Progenitor cell of endocrine pancreas (in vitro differentiated cells): ENCODE measurements at regions not wholly inside any gene's neighbourhood (a gene's known extent, or its start where the extent isn't known, plus 50 kb on each side); places are given as distances from the start of the nearest gene placed in this dataset.

Experiments
- DNase-seq: peaks from one replicate; pipeline ENCODE4 v3.0.0; 2021; ENCODE audit warnings: low spot score; ENCODE audit not compliant: unreplicated experiment
- H3K27ac Mint-ChIP-seq: 2 replicates; pipeline ENCODE4 v1.8.0; 2021; ENCODE audit warnings: mild to moderate bottlenecking, moderate library complexity, mixed read lengths
- H3K27me3 Mint-ChIP-seq: 2 replicates; pipeline ENCODE4 v1.8.0; 2021; ENCODE audit warnings: mixed read lengths
- H3K36me3 Mint-ChIP-seq: 2 replicates; pipeline ENCODE4 v1.8.0; 2022; ENCODE audit warnings: mixed read lengths; ENCODE audit not compliant: insufficient read depth
- H3K4me1 Mint-ChIP-seq: 2 replicates; pipeline ENCODE4 v1.8.0; 2021; ENCODE audit warnings: low read depth, mixed read lengths
- H3K4me3 Mint-ChIP-seq: 2 replicates; pipeline ENCODE4 v1.8.0; 2021; ENCODE audit warnings: low read depth, mild to moderate bottlenecking, moderate library complexity, mixed read lengths
- H3K9me3 Mint-ChIP-seq: 2 replicates; pipeline ENCODE4 v1.8.0; 2021; ENCODE audit warnings: low read depth, mixed read lengths
- CTCF ChIP-seq: fragments of 200-600 bp; sonication (generic); IDR thresholded peaks from one replicate; pipeline ENCODE4 v1.5.0; 2021; ENCODE audit warnings: antibody characterized with exemption, mild to moderate bottlenecking; ENCODE audit not compliant: unreplicated experiment

- H3K4me1 Mint-ChIP-seq: peaks cover 18% of the 10 kb centered on the region
- no peak overlapping the region for H3K4me3 Mint-ChIP-seq
- no peak overlapping the region for H3K27ac Mint-ChIP-seq
- H3K36me3 Mint-ChIP-seq: no peaks in the 10 kb centered on the region
- no peak for TF ChIP-seq CTCF
- peaks cover 10% of the 10 kb centered on the region for H3K27me3 Mint-ChIP-seq
- no peak for DNase-seq
- no peaks in the 10 kb centered on the region for H3K9me3 Mint-ChIP-seq
These were observed 109.8 kb upstream of the MSX2 start for GRCh38 chr5:174614500-174615135.

- no peaks in the 10 kb centered on the region for H3K36me3 Mint-ChIP-seq
- DNase-seq: no peak
- peaks cover 21% of the 10 kb centered on the region for H3K4me1 Mint-ChIP-seq
- H3K4me3 Mint-ChIP-seq: no peak overlapping the region
- TF ChIP-seq CTCF: no peak
- H3K27ac Mint-ChIP-seq: no peak overlapping the region
- no peaks in the 10 kb centered on the region for H3K9me3 Mint-ChIP-seq
- peaks cover 22% of the 10 kb centered on the region for H3K27me3 Mint-ChIP-seq
These were observed 108.3 kb upstream of the MSX2 start for GRCh38 chr5:174616036-174616435.

DNA sequence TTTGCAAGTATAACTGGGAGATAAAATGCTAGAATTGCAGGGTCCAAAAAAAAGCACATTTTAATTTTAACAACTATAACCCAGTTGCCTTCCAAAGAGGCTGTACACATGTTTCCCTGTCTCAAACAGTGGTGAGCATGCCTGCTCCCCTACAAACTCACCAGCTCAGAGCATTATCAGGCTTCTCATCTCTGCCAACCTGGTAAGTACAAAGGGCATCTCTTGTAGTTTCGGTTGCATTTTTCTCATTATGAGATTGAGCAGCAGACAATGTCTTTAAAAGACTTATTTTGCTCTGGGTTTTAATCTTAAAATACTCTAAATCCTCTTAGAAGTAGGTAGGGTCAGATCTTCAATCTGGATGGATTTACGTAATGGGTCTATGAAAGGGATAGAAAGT, 107.1 kb upstream of the MSX2 start:
- Mint-ChIP-seq H3K36me3 (no peaks in the 10 kb centered on the region), H3K4me1 (peaks cover 21% of the 10 kb centered on the region), H3K27me3 (peaks cover 28% of the 10 kb centered on the region), H3K4me3 (no peak overlapping the region), H3K27ac (no peak overlapping the region), H3K9me3 (no peaks in the 10 kb centered on the region)
- DNase-seq: no peak
- no peak for TF ChIP-seq CTCF

GRCh38 chr5:174617910-174618309, 106.5 kb upstream of the MSX2 start:
- H3K27ac Mint-ChIP-seq: no peak overlapping the region
- H3K27me3 Mint-ChIP-seq: peaks cover 26% of the 10 kb centered on the region
- no peaks in the 10 kb centered on the region for H3K36me3 Mint-ChIP-seq
- TF ChIP-seq CTCF: no peak
- peaks cover 21% of the 10 kb centered on the region for H3K4me1 Mint-ChIP-seq
- H3K4me3 Mint-ChIP-seq: no peak overlapping the region
- H3K9me3 Mint-ChIP-seq: no peaks in the 10 kb centered on the region
- no peak for DNase-seq

GRCh38 chr5:174618589-174618988, 105.8 kb upstream of the MSX2 start:
- Mint-ChIP-seq H3K36me3 (no peaks in the 10 kb centered on the region), H3K4me3 (no peak overlapping the region), H3K27me3 (peaks cover 26% of the 10 kb centered on the region), H3K27ac (peak overlapping the region; percentile 35), H3K4me1 (peaks cover 24% of the 10 kb centered on the region), H3K9me3 (no peaks in the 10 kb centered on the region)
- no peak for TF ChIP-seq CTCF
- DNase-seq: no peak
